PC-9 (cell line): ENCODE measurements at regions not wholly inside any gene's neighbourhood (a gene's known extent, or its start where the extent isn't known, plus 50 kb on each side); places are given as distances from the start of the nearest gene placed in this dataset.

ENCODE experiments used
- EZH2 ChIP-seq: fragments of 200-600 bp; sonication (generic); IDR thresholded peaks from 2 replicates; pipeline ENCODE4 v1.8.0; 2017; ENCODE audit warnings: antibody characterized with exemption, low read depth
- TF ChIP-seq, protein P1 (sequence below): fragments of 200-600 bp; sonication (generic); conservative IDR thresholded peaks from 2 replicates; pipeline ENCODE4 v1.6.1; 2017; ENCODE audit warnings: mixed run types, antibody characterized with exemption, mild to moderate bottlenecking, moderate library complexity

DNA sequence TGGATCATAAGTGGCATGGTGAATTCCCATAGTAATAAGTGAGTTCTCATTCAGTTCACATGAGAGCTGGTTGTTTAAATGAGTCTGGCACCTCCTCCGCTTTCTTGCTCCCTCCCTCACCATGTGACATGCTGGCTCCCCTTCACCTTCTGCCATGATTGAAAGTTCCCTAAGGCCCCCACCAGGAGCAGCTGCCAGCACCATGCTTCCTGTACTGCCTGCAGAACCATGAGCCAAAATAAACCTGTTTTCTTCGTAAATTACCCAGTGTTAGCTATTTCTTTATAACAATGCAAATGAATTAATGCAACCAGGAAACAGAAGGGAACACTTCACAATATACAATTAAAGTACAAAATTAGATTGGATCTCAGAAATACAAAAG, 257.0 kb downstream of the MREG start:
- TF ChIP-seq, protein P1, sequence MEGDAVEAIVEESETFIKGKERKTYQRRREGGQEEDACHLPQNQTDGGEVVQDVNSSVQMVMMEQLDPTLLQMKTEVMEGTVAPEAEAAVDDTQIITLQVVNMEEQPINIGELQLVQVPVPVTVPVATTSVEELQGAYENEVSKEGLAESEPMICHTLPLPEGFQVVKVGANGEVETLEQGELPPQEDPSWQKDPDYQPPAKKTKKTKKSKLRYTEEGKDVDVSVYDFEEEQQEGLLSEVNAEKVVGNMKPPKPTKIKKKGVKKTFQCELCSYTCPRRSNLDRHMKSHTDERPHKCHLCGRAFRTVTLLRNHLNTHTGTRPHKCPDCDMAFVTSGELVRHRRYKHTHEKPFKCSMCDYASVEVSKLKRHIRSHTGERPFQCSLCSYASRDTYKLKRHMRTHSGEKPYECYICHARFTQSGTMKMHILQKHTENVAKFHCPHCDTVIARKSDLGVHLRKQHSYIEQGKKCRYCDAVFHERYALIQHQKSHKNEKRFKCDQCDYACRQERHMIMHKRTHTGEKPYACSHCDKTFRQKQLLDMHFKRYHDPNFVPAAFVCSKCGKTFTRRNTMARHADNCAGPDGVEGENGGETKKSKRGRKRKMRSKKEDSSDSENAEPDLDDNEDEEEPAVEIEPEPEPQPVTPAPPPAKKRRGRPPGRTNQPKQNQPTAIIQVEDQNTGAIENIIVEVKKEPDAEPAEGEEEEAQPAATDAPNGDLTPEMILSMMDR, result no peak
- TF ChIP-seq EZH2, result no peak
